Muscle layer of duodenum (tissue), 2 donors: ENCODE measurements at regions not wholly inside any gene's neighbourhood (a gene's known extent, or its start where the extent isn't known, plus 50 kb on each side); places are given as distances from the start of the nearest gene placed in this dataset.
"Not testable (repeated sequence)": the region's sequence is repeated elsewhere in the genome, so short reads cannot be mapped to it uniquely, and the experiment has no call there.

ENCODE experiments used
- H3K27ac ChIP-seq: one replicate; pipeline ENCODE4 v1.7.0; 2013; ENCODE audit warnings: mild to moderate bottlenecking, low read length
- H3K27me3 ChIP-seq: one replicate; pipeline ENCODE4 v1.7.0; 2013; ENCODE audit warnings: low read depth, mild to moderate bottlenecking, control low read depth, low read length
- H3K36me3 ChIP-seq, 2 donors: one replicate each; pipeline ENCODE4 v1.7.0; 2013; ENCODE audit warnings: low read length in 2 of 2, control low read depth in 1 of 2, mild to moderate bottlenecking in 1 of 2; ENCODE audit not compliant: insufficient read depth in 2 of 2, control insufficient read depth in 1 of 2
- H3K4me1 ChIP-seq, 2 donors: one replicate each; pipeline ENCODE4 v1.7.0; 2013; ENCODE audit warnings: low read length in 2 of 2, mild to moderate bottlenecking in 2 of 2, control low read depth in 1 of 2, moderate library complexity in 1 of 2; ENCODE audit not compliant: insufficient read depth in 2 of 2, control insufficient read depth in 1 of 2
- H3K4me3 ChIP-seq, 2 donors: one replicate each; pipeline ENCODE4 v1.7.0; 2013; ENCODE audit warnings: low read length in 2 of 2, low read depth in 1 of 2, mild to moderate bottlenecking in 1 of 2
- H3K9me3 ChIP-seq, 2 donors: one replicate each; pipeline ENCODE4 v1.7.0; 2013; ENCODE audit warnings: low read length in 2 of 2, control low read depth in 1 of 2, mild to moderate bottlenecking in 1 of 2; ENCODE audit not compliant: control insufficient read depth in 1 of 2
- donor health status: healthy.

DNA sequence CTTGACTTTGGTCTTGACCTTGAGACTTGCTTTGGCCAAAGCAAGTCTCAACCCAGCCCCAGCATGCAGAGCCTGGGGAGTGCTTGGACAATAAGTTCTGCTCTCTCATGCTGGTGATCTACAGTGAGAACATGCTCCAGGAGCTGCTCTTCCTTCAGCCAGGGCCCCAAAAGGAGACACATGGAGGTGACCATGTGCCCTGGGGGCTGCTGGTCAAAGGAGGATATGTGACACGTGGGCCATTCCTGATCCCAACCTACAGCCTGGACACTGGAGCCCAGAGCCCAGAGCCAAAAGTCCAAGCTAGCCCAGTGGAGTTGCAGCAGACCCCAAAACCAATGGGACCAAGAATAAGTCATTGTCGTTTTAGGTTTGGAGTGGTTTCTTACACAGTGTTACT is 78.2 kb upstream of the CHST15 start:
- Histone ChIP-seq H3K27me3 (no peaks in the 10 kb centered on the region), H3K27ac (no peak overlapping the region), H3K36me3 (no peaks in the 10 kb centered on the region), H3K4me1 (peaks cover 0 to 8% of the 10 kb centered on the region in 2 donors), H3K9me3 (no peaks in the 10 kb centered on the region), H3K4me3 (no peak overlapping the region)

DNA sequence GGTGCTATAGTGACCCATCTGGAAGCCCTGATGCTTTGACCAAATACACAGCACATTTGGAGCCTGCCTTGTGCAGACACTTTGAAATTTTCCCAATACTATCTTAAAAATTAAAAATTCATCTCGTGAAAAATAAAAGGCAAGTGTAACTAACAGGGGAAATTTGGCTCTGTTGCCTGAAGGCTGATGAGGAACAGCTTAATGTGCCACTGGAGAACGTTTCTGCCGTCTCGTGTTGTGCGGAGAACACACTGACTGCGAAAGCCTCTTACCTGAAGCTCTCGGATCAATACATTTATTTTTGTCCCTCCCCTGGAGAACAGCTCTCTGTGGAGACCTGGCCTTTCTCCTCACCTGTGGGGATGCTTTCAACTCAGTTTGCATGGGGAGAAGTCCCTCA is 77.2 kb upstream of the CHST15 start:
- no peaks in the 10 kb centered on the region for H3K36me3 ChIP-seq
- no peaks in the 10 kb centered on the region for H3K27me3 ChIP-seq
- no peaks in the 10 kb centered on the region for H3K9me3 ChIP-seq
- H3K4me3 ChIP-seq, result no peak overlapping the region
- no peak overlapping the region for H3K27ac ChIP-seq
- peaks cover 0 to 8% of the 10 kb centered on the region in 2 donors for H3K4me1 ChIP-seq

DNA sequence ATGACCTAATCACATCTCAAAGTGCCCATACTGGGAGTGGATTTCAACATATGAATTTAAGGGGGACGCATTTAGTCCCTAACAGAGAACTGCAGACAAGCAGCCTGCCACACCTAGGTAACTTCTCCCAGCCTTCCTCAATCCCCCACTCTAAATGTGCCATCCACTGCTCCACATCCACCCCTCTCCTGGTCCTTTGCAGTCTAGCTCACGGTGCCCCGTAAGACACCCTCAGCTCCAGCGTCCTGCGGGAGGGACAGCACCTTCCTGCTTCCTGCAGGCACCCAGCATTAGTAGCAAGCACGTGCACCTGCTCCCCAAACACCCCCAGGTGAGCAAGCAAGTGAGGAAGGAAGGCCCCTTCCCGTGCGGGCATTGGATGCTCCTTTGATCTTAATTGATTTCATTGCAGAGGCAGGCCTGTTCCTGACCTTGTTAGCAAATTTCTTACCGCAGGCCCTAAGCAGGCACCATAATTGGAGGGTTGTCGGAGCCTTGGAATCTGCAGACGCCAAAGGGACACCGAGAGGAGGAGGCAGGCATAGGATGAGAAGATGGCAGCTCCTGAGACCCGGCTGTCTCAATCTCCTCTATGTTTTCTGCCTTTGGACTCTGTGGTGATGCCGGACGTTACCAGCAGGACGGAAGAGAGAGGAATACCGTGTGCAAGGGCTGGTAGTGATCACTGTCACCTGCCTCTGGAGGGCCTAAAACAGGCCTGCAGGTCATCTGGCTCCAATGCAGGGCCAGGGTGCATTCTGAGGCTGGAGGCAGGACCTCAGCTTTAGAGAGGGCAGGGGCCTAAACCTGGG is 75.8 kb upstream of the CHST15 start:
- Histone ChIP-seq H3K4me3 (no peak overlapping the region), H3K27me3 (no peaks in the 10 kb centered on the region), H3K27ac (no peak overlapping the region), H3K9me3 (no peaks in the 10 kb centered on the region), H3K4me1 (peaks cover 0 to 8% of the 10 kb centered on the region in 2 donors), H3K36me3 (no peaks in the 10 kb centered on the region)

DNA sequence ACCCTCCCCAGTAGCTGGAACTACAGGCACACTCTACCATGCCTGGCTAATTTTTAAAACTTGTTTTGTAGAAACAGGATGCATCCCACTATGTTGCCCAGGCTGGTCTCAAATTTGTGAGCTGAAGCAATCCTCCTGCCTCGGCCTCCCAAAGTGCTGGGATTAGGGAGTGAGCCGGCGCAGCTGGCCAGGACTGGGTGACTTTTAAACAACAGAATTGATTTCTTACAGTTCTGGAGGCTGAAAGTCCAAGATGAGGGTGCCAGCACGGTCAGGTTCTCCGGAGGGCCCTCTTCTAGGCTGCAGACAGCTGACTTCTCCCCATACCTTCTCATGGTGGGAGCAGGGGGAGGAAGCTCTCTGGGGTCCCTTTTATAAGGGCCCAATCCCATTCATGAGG is 75.2 kb upstream of the CHST15 start:
- peaks cover 0 to 8% of the 10 kb centered on the region in 2 donors for H3K4me1 ChIP-seq
- H3K27me3 ChIP-seq, result no peaks in the 10 kb centered on the region
- H3K9me3 ChIP-seq, result no peaks in the 10 kb centered on the region
- no peak overlapping the region for H3K27ac ChIP-seq
- H3K36me3 ChIP-seq, result no peaks in the 10 kb centered on the region
- no peak overlapping the region for H3K4me3 ChIP-seq

DNA sequence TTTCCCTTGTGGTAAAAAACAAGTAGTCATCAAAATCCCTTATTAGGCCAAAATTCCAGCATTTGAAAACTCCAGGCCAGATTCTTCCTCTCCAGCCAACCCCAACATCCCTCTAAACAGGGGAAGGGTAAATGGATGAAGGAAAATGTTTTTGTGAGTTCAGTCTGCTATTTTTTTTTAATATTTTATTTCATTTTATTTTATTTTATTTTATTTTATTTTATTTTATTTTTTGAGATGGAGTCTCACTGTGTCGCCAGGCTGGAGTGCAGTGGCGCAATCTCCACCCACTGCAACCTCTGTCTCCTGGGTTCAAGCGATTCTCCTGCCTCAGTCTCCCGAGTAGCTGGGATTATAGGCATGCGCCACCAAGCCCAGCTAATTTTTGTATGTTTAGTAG is 74.5 kb upstream of the CHST15 start:
- not testable (repeated sequence) for H3K27ac ChIP-seq, H3K4me3 ChIP-seq, H3K4me1 ChIP-seq, H3K36me3 ChIP-seq, H3K27me3 ChIP-seq, H3K9me3 ChIP-seq

DNA sequence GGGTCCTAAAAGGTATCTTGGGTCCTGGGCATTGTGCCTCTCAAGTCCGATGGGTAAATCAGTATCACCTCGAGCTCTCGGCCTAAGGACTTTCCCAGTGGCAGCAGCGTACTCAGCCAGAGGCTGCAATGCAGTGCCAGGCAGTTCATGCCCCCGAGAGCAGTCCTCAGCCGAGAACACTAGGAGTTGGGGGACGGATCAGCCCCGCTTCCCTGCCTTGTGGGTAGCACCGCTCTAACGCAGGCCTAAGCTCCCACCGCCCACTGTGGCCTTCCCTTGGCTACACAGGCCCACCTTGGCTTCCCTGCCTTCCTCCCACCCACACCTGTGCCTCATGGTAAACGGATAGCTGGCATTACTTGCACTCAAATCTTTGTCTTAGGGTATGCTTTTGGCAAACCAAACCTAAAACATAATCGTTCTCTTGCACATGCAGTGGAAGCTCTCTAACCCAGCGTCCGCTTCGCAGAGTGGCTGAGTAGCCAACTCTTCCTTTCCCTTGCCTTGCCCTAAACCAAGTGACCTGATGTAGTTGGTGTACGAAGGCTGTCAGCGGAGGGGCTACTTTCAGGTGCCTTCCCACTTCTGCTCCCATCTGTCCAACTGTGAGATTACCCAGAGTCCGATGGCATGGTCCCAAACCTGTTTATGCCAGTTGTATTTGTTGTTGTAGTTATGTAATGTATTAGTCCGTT is 73.2 kb upstream of the CHST15 start:
- Histone ChIP-seq H3K9me3 (no peaks in the 10 kb centered on the region), H3K4me3 (no peak overlapping the region), H3K27ac (no peak overlapping the region), H3K36me3 (no peaks in the 10 kb centered on the region), H3K27me3 (no peaks in the 10 kb centered on the region), H3K4me1 (no peaks in the 10 kb centered on the region)

DNA sequence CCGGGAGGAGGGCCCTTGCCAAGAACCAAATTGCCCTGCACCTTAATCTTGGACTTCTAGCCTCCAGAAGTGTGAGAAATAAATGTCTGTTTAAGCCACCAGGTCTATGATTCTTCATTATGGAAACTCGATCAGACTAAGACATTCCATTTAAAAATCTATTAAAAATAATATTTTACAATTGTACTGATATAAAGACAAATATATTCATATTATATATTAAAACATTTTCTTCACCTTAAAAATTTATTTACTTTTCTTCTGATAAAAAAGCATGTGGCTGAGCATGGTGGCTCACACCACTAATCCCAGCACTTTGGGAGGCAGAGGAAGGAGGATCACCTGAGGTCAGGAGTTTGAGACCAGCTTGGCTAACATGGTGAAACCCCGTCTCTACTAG is 72.4 kb upstream of the CHST15 start:
- Histone ChIP-seq H3K27me3 (no peaks in the 10 kb centered on the region), H3K27ac (no peak overlapping the region), H3K9me3 (no peaks in the 10 kb centered on the region), H3K4me3 (no peak overlapping the region), H3K4me1 (no peaks in the 10 kb centered on the region), H3K36me3 (no peaks in the 10 kb centered on the region)

DNA sequence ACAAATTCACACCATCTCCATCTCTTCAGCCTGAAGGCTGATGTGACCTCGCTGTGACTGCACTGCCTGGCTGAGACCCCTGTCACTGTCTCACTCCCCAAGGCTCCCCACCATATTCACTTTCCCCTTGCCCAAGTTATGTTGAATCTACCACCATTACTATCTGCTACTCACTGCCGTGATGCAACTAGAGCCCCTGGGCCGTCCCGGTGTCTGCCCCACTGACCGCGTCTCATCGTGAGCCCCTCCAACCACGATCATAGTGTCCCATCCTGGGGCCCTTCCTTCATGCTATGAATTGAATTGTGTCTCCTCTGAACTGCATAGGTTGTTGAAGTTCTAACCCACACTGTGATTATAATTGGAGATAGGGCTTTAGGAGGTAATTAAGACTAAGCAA is 71.9 kb upstream of the CHST15 start:
- Histone ChIP-seq H3K4me1 (no peaks in the 10 kb centered on the region), H3K9me3 (no peaks in the 10 kb centered on the region), H3K27ac (no peak overlapping the region), H3K4me3 (no peak overlapping the region), H3K27me3 (no peaks in the 10 kb centered on the region), H3K36me3 (no peaks in the 10 kb centered on the region)

DNA sequence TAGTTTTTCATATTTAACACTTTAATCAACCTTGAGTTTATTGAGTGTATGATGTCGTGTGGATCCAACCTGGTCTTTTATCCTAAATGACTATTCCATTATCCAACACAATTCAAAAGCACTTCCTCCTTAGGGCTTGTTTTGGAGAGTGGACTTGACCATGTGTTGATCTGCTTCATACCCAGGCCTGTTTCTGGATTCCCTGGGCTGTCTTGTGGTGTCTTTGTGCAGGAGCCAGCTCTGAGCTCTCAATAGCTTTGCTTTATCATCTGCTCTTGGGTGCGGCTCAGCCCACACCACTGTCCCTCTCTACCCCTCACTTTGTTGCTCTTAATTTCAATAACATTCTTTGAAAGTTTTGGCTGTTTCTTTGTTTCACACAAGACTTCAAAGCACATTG is 70.9 kb upstream of the CHST15 start:
- no peaks in the 10 kb centered on the region for H3K4me1 ChIP-seq
- H3K9me3 ChIP-seq, result no peaks in the 10 kb centered on the region
- H3K36me3 ChIP-seq, result no peaks in the 10 kb centered on the region
- no peak overlapping the region for H3K4me3 ChIP-seq
- H3K27ac ChIP-seq, result no peak overlapping the region
- H3K27me3 ChIP-seq, result no peaks in the 10 kb centered on the region

DNA sequence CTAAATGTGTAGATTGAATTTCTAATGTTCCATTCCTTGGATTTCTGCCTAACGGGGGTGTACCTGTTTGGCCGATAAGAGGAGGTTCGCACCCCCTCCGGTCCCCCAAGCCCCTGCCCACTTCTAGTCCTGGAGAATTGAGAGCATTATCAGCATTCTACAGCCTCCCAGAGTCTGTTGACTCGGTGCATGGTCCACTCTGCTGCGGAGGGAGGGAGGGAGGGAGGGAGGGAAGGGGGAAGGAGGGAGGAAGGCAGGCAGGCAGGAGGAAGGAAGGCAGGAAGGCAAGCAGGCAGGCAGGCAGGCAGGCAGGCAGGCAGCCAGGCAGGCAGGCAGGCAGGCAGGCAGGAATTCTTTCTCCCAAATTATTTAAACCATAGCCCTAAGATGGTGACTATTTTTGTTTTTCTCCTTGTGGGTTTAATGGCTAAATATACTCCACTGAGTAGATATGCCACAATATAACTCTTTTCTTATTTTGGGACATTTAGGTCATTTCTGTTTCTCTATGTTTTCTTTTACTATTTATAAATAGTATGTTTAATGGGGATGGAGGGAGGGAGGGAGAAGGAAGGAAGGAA is 69.5 kb upstream of the CHST15 start:
- no peaks in the 10 kb centered on the region for H3K27me3 ChIP-seq
- no peak overlapping the region for H3K4me3 ChIP-seq
- no peaks in the 10 kb centered on the region for H3K4me1 ChIP-seq
- H3K27ac ChIP-seq, result no peak overlapping the region
- no peaks in the 10 kb centered on the region for H3K36me3 ChIP-seq
- H3K9me3 ChIP-seq, result no peaks in the 10 kb centered on the region

DNA sequence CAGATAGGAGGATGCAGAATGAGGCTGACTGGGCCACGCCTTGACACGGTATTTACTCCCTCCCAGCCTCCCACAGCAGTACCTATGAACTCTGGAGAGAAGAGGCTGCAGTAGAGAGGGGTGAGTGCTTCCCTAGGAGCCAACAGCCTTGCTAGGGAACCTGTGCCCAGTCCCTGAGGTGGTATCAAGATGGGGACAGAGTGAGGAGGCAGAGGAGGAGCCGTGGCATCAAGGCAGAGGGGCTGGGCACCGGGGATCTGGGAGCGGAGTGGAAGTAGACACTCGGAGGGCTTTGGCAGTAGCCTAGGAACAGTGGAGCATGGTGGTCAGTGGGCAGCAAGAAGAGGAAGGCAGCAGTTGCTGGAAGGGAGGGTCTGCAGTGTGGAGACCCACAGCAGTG is 68.7 kb upstream of the CHST15 start:
- Histone ChIP-seq H3K9me3 (no peaks in the 10 kb centered on the region), H3K27me3 (no peaks in the 10 kb centered on the region), H3K27ac (no peak overlapping the region), H3K4me3 (no peak overlapping the region), H3K36me3 (no peaks in the 10 kb centered on the region), H3K4me1 (peaks cover 0 to 6% of the 10 kb centered on the region in 2 donors)
